ENCODE measurements at regions not wholly inside any gene's neighbourhood (a gene's known extent, or its start where the extent isn't known, plus 50 kb on each side); places are given as distances from the start of the nearest gene placed in this dataset.

- DNase-seq (ENCODE audit: low read depth), result no peak
- H3K4me3 ChIP-seq (ENCODE audit: low read depth, low read length), result no peak overlapping the region
- TF ChIP-seq, protein P1, sequence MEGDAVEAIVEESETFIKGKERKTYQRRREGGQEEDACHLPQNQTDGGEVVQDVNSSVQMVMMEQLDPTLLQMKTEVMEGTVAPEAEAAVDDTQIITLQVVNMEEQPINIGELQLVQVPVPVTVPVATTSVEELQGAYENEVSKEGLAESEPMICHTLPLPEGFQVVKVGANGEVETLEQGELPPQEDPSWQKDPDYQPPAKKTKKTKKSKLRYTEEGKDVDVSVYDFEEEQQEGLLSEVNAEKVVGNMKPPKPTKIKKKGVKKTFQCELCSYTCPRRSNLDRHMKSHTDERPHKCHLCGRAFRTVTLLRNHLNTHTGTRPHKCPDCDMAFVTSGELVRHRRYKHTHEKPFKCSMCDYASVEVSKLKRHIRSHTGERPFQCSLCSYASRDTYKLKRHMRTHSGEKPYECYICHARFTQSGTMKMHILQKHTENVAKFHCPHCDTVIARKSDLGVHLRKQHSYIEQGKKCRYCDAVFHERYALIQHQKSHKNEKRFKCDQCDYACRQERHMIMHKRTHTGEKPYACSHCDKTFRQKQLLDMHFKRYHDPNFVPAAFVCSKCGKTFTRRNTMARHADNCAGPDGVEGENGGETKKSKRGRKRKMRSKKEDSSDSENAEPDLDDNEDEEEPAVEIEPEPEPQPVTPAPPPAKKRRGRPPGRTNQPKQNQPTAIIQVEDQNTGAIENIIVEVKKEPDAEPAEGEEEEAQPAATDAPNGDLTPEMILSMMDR (IDR thresholded peaks at IDR 0.05; ENCODE audit: low read depth, low read length, missing control alignments), result no peak
These were observed 175.3 kb downstream of the ZIC5 start for GRCh38 chr13:99796175-99796819.

- H3K4me3 ChIP-seq (ENCODE audit: low read depth, low read length), result no peak overlapping the region
- TF ChIP-seq, protein P1 (IDR thresholded peaks at IDR 0.05; ENCODE audit: low read depth, low read length, missing control alignments), result no peak
- DNase-seq (ENCODE audit: low read depth), result no peak
These were observed 179.3 kb downstream of the ZIC5 start for GRCh38 chr13:99792079-99792921.

DNA sequence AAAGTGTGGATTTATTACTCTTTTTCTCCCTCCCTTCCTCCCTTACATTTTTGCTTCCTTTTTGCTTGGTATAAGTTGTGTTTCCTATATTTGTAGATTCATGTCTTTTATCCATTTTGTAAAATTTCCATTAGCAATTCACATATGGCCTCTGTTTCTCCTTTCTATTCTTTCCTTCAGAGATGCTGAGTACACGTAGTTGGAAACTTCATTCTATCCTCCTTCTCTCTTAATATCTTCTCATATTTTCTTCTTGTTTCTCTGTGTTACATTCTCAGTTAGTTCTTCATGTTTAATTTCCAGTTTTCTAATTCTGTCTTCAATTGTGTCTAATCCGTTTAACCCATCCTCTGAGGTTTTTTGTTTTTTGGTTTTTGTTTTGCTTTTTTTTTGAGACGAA is 188.9 kb downstream of the ZIC5 start:
- no peak for DNase-seq (ENCODE audit: low read depth)
- no peak overlapping the region for H3K4me3 ChIP-seq (ENCODE audit: low read depth, low read length)
- TF ChIP-seq, protein P1 (IDR thresholded peaks at IDR 0.05; ENCODE audit: low read depth, low read length, missing control alignments), result no peak

DNA sequence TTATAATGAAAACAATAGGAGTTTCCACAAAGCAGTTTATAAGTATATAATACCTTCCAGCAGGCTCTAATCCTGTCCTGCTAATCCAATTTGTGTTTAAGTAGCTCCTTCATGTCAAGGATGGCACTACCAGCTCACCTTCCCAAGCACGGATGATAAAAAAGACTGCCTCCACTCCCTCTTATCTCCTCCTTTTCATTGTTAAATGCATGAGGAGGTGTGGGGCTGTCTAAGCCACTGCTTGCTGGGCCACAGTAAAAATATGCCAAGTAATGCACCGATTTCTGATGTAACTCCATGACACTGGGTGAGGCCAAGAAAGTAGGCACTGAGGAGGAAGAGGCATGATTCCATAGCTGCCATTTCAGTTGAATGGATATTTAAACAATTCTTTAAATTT is 193.1 kb downstream of the ZIC5 start:
- no peak overlapping the region for H3K4me3 ChIP-seq (ENCODE audit: low read depth, low read length)
- DNase-seq (ENCODE audit: low read depth), result no peak
- TF ChIP-seq, protein P1 (IDR thresholded peaks at IDR 0.05; ENCODE audit: low read depth, low read length, missing control alignments), result no peak

DNA sequence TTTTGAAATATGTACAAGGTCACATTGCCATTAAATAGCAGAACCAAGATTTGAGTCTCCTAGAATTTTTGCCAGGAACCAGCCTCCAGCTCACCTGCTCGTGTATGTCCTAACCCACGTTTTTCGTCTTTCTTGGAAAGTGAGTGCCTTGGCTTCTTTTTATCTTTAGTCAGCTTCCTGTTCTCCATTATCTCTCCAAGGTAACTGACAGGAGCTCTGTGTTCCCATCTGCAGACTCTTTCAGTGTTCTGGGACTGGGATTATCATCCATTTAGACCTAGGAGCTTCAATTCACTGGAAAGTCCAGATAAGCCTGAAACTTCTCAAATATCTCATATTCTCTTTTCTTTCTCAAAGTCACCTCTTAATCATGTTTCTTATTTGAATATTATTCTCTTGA is 193.7 kb downstream of the ZIC5 start:
- no peak overlapping the region for H3K4me3 ChIP-seq (ENCODE audit: low read depth, low read length)
- TF ChIP-seq, protein P1 (IDR thresholded peaks at IDR 0.05; ENCODE audit: low read depth, low read length, missing control alignments), result no peak
- DNase-seq (ENCODE audit: low read depth), result no peak

- DNase-seq (ENCODE audit: low read depth), result no peak
- H3K4me3 ChIP-seq (ENCODE audit: low read depth, low read length), result no peak overlapping the region
- TF ChIP-seq, protein P1 (IDR thresholded peaks at IDR 0.05; ENCODE audit: low read depth, low read length, missing control alignments), result no peak
These were observed 196.9 kb downstream of the ZIC5 start for GRCh38 chr13:99774644-99775043.
